HepG2 (cell line): ENCODE measurements at regions not wholly inside any gene's neighbourhood (a gene's known extent, or its start where the extent isn't known, plus 50 kb on each side); places are given as distances from the start of the nearest gene placed in this dataset.

Experiments
- ATAC-seq: fragments of 200-7000 bp; cut with Tn5 transposase; 3 replicates; pipeline ENCODE4 v1.9.1; 2020; ENCODE audit warnings: mild to moderate bottlenecking, moderate library complexity
- BruUV-seq: library from RNA; stranded (reverse); fragments of 400-500 nt; replicated peaks from 2 replicates; lab custom pipeline; 2021; lab: Mats Ljungman, UMichigan
- CTCF ChIA-PET: fragments of 300-600 bp; formaldehyde crosslinking; extraction: SDS; loops from one replicate; lab custom pipeline; 2021; ENCODE audit warnings: low total read pairs, inconsistent platforms, low intra/inter-chr PET ratio; lab: Yijun Ruan, JAX
- POLR2A ChIA-PET: fragments of 350-600 bp; sonication (Branson Sonifier 250); formaldehyde crosslinking; loops from one replicate; lab custom pipeline; 2020; ENCODE audit warnings: antibody characterized with exemption, inconsistent platforms; lab: Yijun Ruan, JAX
- DNase-seq: peaks from one replicate; pipeline ENCODE4 v3.0.0-alpha.2; 2015; ENCODE audit warnings: low spot score
- FAIRE-seq: peaks from 3 replicates; lab custom pipeline; 2011; peaks lifted over from hg19 to GRCh38; lab: Jason Lieb, UNC
- H2AFZ ChIP-seq: one replicate; pipeline ENCODE4 v1.6.1; 2011; ENCODE audit warnings: low read length, inconsistent platforms
- H3K27ac ChIP-seq: fragments of 300-600 bp; 3 replicates; pipeline ENCODE4 v1.8.0; 2011; ENCODE audit warnings: mixed run types, mild to moderate bottlenecking, mixed read lengths, low read length, inconsistent platforms; ENCODE audit not compliant: insufficient read depth; ENCODE audit errors: extremely low read length
- H3K27me3 ChIP-seq, 2 experiments: fragments of 200-600 bp in 1 of 2; 2 replicates in 1 of 2; 3 replicates in 1 of 2; pipeline versions ENCODE4 v1.6.0 to v1.8.0; 2011; ENCODE audit warnings: low read length in 2 of 2, mild to moderate bottlenecking in 2 of 2, moderate library complexity in 2 of 2, inconsistent platforms in 1 of 2; ENCODE audit not compliant: insufficient read depth in 2 of 2, control insufficient read depth in 1 of 2
- H3K36me3 ChIP-seq, 2 experiments: fragments of 200-600 bp in 1 of 2; replicated peaks in 1 of 2; 2 replicates in 1 of 2; 3 replicates in 1 of 2; pipeline versions ENCODE4 v1.5.1 to v1.8.0; 2011; ENCODE audit warnings: low read length in 2 of 2, inconsistent platforms in 1 of 2; ENCODE audit not compliant: insufficient read depth in 2 of 2, control insufficient read depth in 1 of 2
- H3K4me1 ChIP-seq: 2 replicates; pipeline ENCODE4 v1.5.1; 2012; ENCODE audit warnings: low read length, inconsistent platforms; ENCODE audit not compliant: insufficient read depth
- H3K4me2 ChIP-seq: 2 replicates; pipeline ENCODE4 v1.6.0; 2011; ENCODE audit warnings: low read depth, low read length, inconsistent platforms
- H3K4me3 ChIP-seq, 3 experiments: fragments of 200-600 bp in 1 of 3; sonication (generic), shearing (Covaris generic) in 1 of 3; replicated peaks in 1 of 3; 2 replicates each; pipeline ENCODE4 v1.5.1; 2011 to 2016; ENCODE audit warnings: low read length in 3 of 3, inconsistent platforms in 2 of 3, low read depth in 2 of 3, mild to moderate bottlenecking in 2 of 3, control low read depth in 1 of 3, mixed read lengths in 1 of 3; ENCODE audit not compliant: insufficient read depth in 1 of 3
- H3K79me2 ChIP-seq: one replicate; pipeline ENCODE4 v1.6.1; 2011; ENCODE audit warnings: low read length, inconsistent platforms; ENCODE audit not compliant: insufficient read depth
- H3K9ac ChIP-seq: 2 replicates; pipeline ENCODE4 v1.6.0; 2011; ENCODE audit warnings: mild to moderate bottlenecking, low read depth, low read length, inconsistent platforms; ENCODE audit not compliant: insufficient read depth
- H3K9me3 ChIP-seq: 2 replicates; pipeline ENCODE4 v1.5.1; 2012; ENCODE audit warnings: mild to moderate bottlenecking, low read length
- H4K20me1 ChIP-seq: 2 replicates; pipeline ENCODE4 v1.6.0; 2011; ENCODE audit warnings: inconsistent platforms, mild to moderate bottlenecking, low read length, moderate library complexity; ENCODE audit not compliant: insufficient read depth
- BCL6 ChIP-seq: IDR thresholded peaks from 2 replicates; pipeline ENCODE4 v1.6.1; 2016; ENCODE audit warnings: missing genetic modification reagents, missing compliant biosample characterization
- BRD4 ChIP-seq: sonication (generic); formaldehyde crosslinking; IDR thresholded peaks from 2 replicates; pipeline ENCODE4 v1.4.0; 2020; ENCODE audit warnings: missing genetic modification reagents
- CREM ChIP-seq, 2 experiments: sonication (generic) in 1 of 2; formaldehyde crosslinking in 1 of 2; IDR thresholded peaks; 2 replicates each; pipeline versions ENCODE4 v1.4.0 to v1.6.1; 2016 to 2020; ENCODE audit warnings: antibody characterized with exemption in 1 of 2, mild to moderate bottlenecking in 1 of 2, missing genetic modification reagents in 1 of 2
- FOXA3 ChIP-seq: IDR thresholded peaks from 2 replicates; pipeline ENCODE4 v1.6.1; 2016; ENCODE audit warnings: missing genetic modification reagents, missing compliant biosample characterization
- FOXP4 ChIP-seq: sonication (generic); formaldehyde crosslinking; IDR thresholded peaks from 2 replicates; pipeline ENCODE4 v1.4.0; 2020; ENCODE audit warnings: missing genetic modification reagents
- GMEB1 ChIP-seq: sonication (generic); formaldehyde crosslinking; IDR thresholded peaks from 2 replicates; pipeline ENCODE4 v1.5.1; 2020; ENCODE audit warnings: missing genetic modification reagents, mild to moderate bottlenecking, borderline replicate concordance
- HDAC2 ChIP-seq: sonication (generic); formaldehyde crosslinking; IDR thresholded peaks from 2 replicates; pipeline ENCODE4 v1.4.0; 2020; ENCODE audit warnings: missing genetic modification reagents
- HMG20A ChIP-seq: IDR thresholded peaks from 2 replicates; pipeline ENCODE4 v1.6.1; 2016; ENCODE audit warnings: borderline replicate concordance
- KDM5B ChIP-seq: sonication (generic); formaldehyde crosslinking; IDR thresholded peaks from 2 replicates; pipeline ENCODE4 v1.4.0; 2020; ENCODE audit warnings: missing genetic modification reagents, mild to moderate bottlenecking, borderline replicate concordance
- NR2C2 ChIP-seq: sonication (generic); formaldehyde crosslinking; IDR thresholded peaks from 2 replicates; pipeline ENCODE4 v1.4.0; 2020; ENCODE audit warnings: missing genetic modification reagents, mild to moderate bottlenecking, moderate library complexity, borderline replicate concordance
- NR2F2 ChIP-seq: IDR thresholded peaks from 2 replicates; pipeline ENCODE4 v1.6.1; 2012; ENCODE audit warnings: low read depth, inconsistent platforms, borderline replicate concordance
- NR2F6 ChIP-seq, 2 experiments: IDR thresholded peaks; 2 replicates each; pipeline ENCODE4 v1.6.1; 2016; ENCODE audit warnings: antibody characterized with exemption in 1 of 2, mild to moderate bottlenecking in 1 of 2
- POLR2G ChIP-seq: fragments of 200-400 bp; formaldehyde crosslinking; IDR thresholded peaks from 2 replicates; pipeline ENCODE4 v1.6.1; 2018; ENCODE audit warnings: mild to moderate bottlenecking, low read depth, low read length, moderate library complexity
- PRMT3 ChIP-seq: sonication (generic); formaldehyde crosslinking; IDR thresholded peaks from 2 replicates; pipeline ENCODE4 v1.8.1; 2022; ENCODE audit warnings: low read depth, mild to moderate bottlenecking, moderate library complexity, missing genetic modification reagents, borderline replicate concordance
- SAP130 ChIP-seq: IDR thresholded peaks from 2 replicates; pipeline ENCODE4 v1.6.1; 2016; ENCODE audit warnings: low read depth
- SOX5 ChIP-seq: IDR thresholded peaks from 2 replicates; pipeline ENCODE4 v1.6.1; 2016; ENCODE audit warnings: borderline replicate concordance
- SOX6 ChIP-seq, 2 experiments: fragments of 450-650 bp in 1 of 2; sonication (generic) in 1 of 2; formaldehyde crosslinking in 1 of 2; IDR thresholded peaks; 2 replicates each; pipeline versions ENCODE4 v1.4.0 to v1.6.1; 2017 to 2020; ENCODE audit warnings: antibody characterized with exemption in 1 of 2, mild to moderate bottlenecking in 1 of 2, missing genetic modification reagents in 1 of 2
- TCF7 ChIP-seq: sonication (generic); IDR thresholded peaks from 2 replicates; pipeline ENCODE4 v1.6.1; 2016; ENCODE audit warnings: antibody characterized with exemption, low read depth
- ZNF143 ChIP-seq: sonication (generic); formaldehyde crosslinking; IDR thresholded peaks from 2 replicates; pipeline ENCODE4 v1.4.0; 2020; ENCODE audit warnings: missing genetic modification reagents
- ZSCAN9 ChIP-seq: IDR thresholded peaks from 2 replicates; pipeline ENCODE4 v1.6.1; 2016; ENCODE audit warnings: borderline replicate concordance
- WGBS: methylation state at CpG from one replicate; pipeline ENCODE4 v1.1.6; 2017; ENCODE audit warnings: low lambda C conversion rate; 5-methylcytosine and 5-hydroxymethylcytosine counted together
- in situ Hi-C: cut with HindIII; loops from 2 replicates; pipeline ENCODE4 v1.10.0; 2017; ENCODE audit warnings: low pct_unique_long_range_greater_than_20kb; ENCODE audit not compliant: extremely low pct_ligation_motif_present
- intact Hi-C: fragments of 100-400 bp; cut with micrococcal nuclease; formaldehyde crosslinking; loops from one replicate; pipeline ENCODE4 v1.10.0; 2022; ENCODE audit not compliant: unreplicated experiment

DNA sequence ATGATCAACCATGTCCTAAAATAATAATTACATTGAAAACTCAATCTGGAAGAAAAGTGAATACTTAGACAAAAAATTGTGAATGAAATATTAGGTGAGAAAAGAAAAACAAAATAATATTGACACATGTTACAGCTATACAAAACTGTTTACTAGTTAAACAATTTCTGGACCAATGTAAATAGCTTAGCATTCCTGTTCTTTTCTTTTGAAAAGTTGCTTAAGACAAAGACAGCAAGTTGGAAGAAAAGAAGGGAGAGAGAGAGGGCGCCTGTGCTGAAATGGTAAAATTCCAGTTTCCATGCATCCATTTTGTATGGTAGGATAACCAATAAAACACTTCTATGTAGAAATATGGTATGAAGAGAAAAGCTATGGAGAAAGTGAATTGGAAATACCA, 94.1 kb upstream of the RFX8 start:
- no TSS peak for BruUV-seq
- Histone ChIP-seq H3K27ac (no peak overlapping the region), H3K9ac (no peak overlapping the region), H3K27me3 (no peaks in the 10 kb centered on the region), H3K4me2 (no peak overlapping the region), H4K20me1 (no peaks in the 10 kb centered on the region), H3K36me3 (no peaks in the 10 kb centered on the region), H3K9me3 (no peaks in the 10 kb centered on the region; the same call in 1 of the 2 replicates), H3K79me2 (no peaks in the 10 kb centered on the region), H2AFZ (no peak overlapping the region), H3K4me3 (no peak overlapping the region), H3K4me1 (peaks cover 64% of the 10 kb centered on the region)
- no peak for FAIRE-seq
- in situ Hi-C loops (no loop called here), intact Hi-C loops (loop anchor here (1.0 to 5.0 kb wide), 2 partner anchors 43 to 56 kb away; no protein-coding TSS in a partner anchor)
- ATAC-seq: no peak
- CTCF ChIA-PET: no interaction called here
- DNase-seq: no peak
- POLR2A ChIA-PET: interaction anchor here (0.8 to 1.4 kb wide), 4 partner anchors 12 to 193 kb away, joined by 3 to 4 read pairs (median 3); partner anchors contain the start of gene MAP4K4
- WGBS: 94% methylated on average over 1 of the region's 1 CpG
- TF ChIP-seq KDM5B (CRISPR knock-in tag) (no peak), NR2C2 (no peak), NR2F2 (0 out of 2 replicates have a peak, but pooled peaks have one; percentile 46), BRD4 (CRISPR knock-in tag) (no peak), TCF7 (peak; percentile 37; the same call in 1 of the 2 replicates), NR2F6 (IDR thresholded peaks at IDR 0.05) (0 out of 2 replicates have a peak, but pooled peaks have one; percentile 37), NR2F6 (CRISPR knock-in tag; IDR thresholded peaks at IDR 0.05) (peak; percentile 24; the same call in 1 of the 2 replicates), SAP130 (CRISPR knock-in tag) (0 out of 2 replicates have a peak, but pooled peaks have one; percentile 14), SOX5 (CRISPR knock-in tag) (peak; percentile 65; the same call in 1 of the 2 replicates), FOXP4 (CRISPR knock-in tag) (peak; percentile 71), CREM (IDR thresholded peaks at IDR 0.05) (peak; percentile 57; the same call in 1 of the 2 replicates), CREM (CRISPR knock-in tag; IDR thresholded peaks at IDR 0.05) (no peak), HMG20A (CRISPR knock-in tag) (peak; percentile 75), SOX6 (IDR thresholded peaks at IDR 0.05) (no peak), SOX6 (CRISPR knock-in tag; IDR thresholded peaks at IDR 0.05) (peak; percentile 52; the same call in 1 of the 2 replicates), ZSCAN9 (CRISPR knock-in tag) (0 out of 2 replicates have a peak, but pooled peaks have one; percentile 37), HDAC2 (CRISPR knock-in tag) (0 out of 2 replicates have a peak, but pooled peaks have one; percentile 19), PRMT3 (CRISPR knock-in tag) (no peak), GMEB1 (CRISPR knock-in tag) (no peak), POLR2G (no peak), FOXA3 (peak; percentile 92), ZNF143 (no peak), BCL6 (CRISPR knock-in tag) (peak; percentile 62)
